B cell (primary cell): ENCODE measurements at regions not wholly inside any gene's neighbourhood (a gene's known extent, or its start where the extent isn't known, plus 50 kb on each side); places are given as distances from the start of the nearest gene placed in this dataset.

Experiments
- ATAC-seq: fragments of 200-7000 bp; cut with Tn5 transposase; one replicate; pipeline ENCODE4 v1.10.0; 2021; ENCODE audit warnings: low read depth, mild to moderate bottlenecking, moderate number of reproducible peaks, moderate library complexity
- CTCF ChIA-PET: fragments of 350-600 bp; sonication (Branson Sonifier 250); formaldehyde crosslinking; loops from one replicate; lab custom pipeline; 2021; ENCODE audit warnings: antibody characterized with exemption, inconsistent platforms; lab: Charles Lee
- POLR2A ChIA-PET: fragments of 350-600 bp; sonication (Branson Sonifier 250); formaldehyde crosslinking; loops from one replicate; lab custom pipeline; 2021; ENCODE audit warnings: antibody characterized with exemption; lab: Charles Lee
- DNase-seq: peaks from one replicate; pipeline ENCODE4 v3.0.0; 2013
- H2AFZ ChIP-seq: 2 replicates; pipeline ENCODE4 v1.6.1; 2012; ENCODE audit warnings: mild to moderate bottlenecking, low read depth, low read length; ENCODE audit not compliant: insufficient read depth, poor library complexity, severe bottlenecking
- H3K27ac ChIP-seq, 2 donors: 1 replicate in 1 of 2; 2 replicates in 1 of 2; pipeline ENCODE4 v1.5.1; 2012 to 2013; ENCODE audit warnings: low read length in 2 of 2, mild to moderate bottlenecking in 2 of 2, moderate library complexity in 1 of 2
- H3K27me3 ChIP-seq, 4 experiments: fragments of 200-600 bp in 1 of 4; sonication (generic) in 1 of 4; replicated peaks in 1 of 4; 1 replicate in 2 of 4; 2 replicates in 2 of 4; pipeline versions ENCODE4 v1.6.1 to v1.7.0; 2013 to 2016; ENCODE audit warnings: low read length in 3 of 4, mild to moderate bottlenecking in 2 of 4, mixed read lengths in 1 of 4, moderate library complexity in 1 of 4; ENCODE audit not compliant: insufficient read depth in 4 of 4, control insufficient read depth in 3 of 4; ENCODE audit errors: control extremely low read depth in 1 of 4
- H3K36me3 ChIP-seq, 2 experiments: replicated peaks in 1 of 2; 1 replicate in 1 of 2; 2 replicates in 1 of 2; pipeline versions ENCODE4 v1.6.1 to v1.7.1; 2013; ENCODE audit warnings: low read length in 1 of 2; ENCODE audit not compliant: insufficient read depth in 2 of 2, control insufficient read depth in 1 of 2; ENCODE audit errors: control extremely low read depth in 1 of 2, extremely low read depth in 1 of 2
- H3K4me1 ChIP-seq, 2 donors: fragments of 200-600 bp in 1 of 2; sonication (generic) in 1 of 2; 1 replicate in 1 of 2; 2 replicates in 1 of 2; pipeline versions ENCODE4 v1.5.1 to v1.6.1; 2013 to 2017; ENCODE audit warnings: low read length in 2 of 2; ENCODE audit not compliant: control insufficient read depth in 2 of 2, insufficient read depth in 2 of 2
- H3K4me2 ChIP-seq: replicated peaks from 2 replicates; pipeline ENCODE3; 2012; ENCODE audit warnings: mild to moderate bottlenecking, low read depth, low read length; ENCODE audit not compliant: poor library complexity, severe bottlenecking
- H3K4me3 ChIP-seq, 5 experiments: fragments of 200-600 bp in 1 of 5; sonication (generic) in 1 of 5; 1 replicate in 3 of 5; 2 replicates in 2 of 5; pipeline versions ENCODE4 v1.5.1 to v1.7.0; 2011 to 2016; ENCODE audit warnings: low read length in 4 of 5, mild to moderate bottlenecking in 4 of 5, low read depth in 2 of 5, control low read depth in 1 of 5, moderate library complexity in 1 of 5; ENCODE audit not compliant: insufficient read depth in 1 of 5; ENCODE audit errors: control extremely low read depth in 1 of 5, extremely low read depth in 1 of 5
- H3K79me2 ChIP-seq: fragments of 200-600 bp; sonication (generic); one replicate; pipeline ENCODE4 v1.6.0; 2016; ENCODE audit warnings: low read length; ENCODE audit not compliant: control insufficient read depth, insufficient read depth
- H3K9ac ChIP-seq: fragments of 200-600 bp; sonication (generic); 2 replicates; pipeline ENCODE4 v1.6.1; 2017; ENCODE audit warnings: mild to moderate bottlenecking, low read length, moderate library complexity
- H3K9me3 ChIP-seq, 3 donors: one replicate each; pipeline versions ENCODE4 v1.6.1 to v1.7.1; 2013; ENCODE audit warnings: low read length in 2 of 3; ENCODE audit not compliant: control insufficient read depth in 2 of 3, insufficient read depth in 1 of 3; ENCODE audit errors: control extremely low read depth in 1 of 3
- H4K20me1 ChIP-seq: 2 replicates; pipeline ENCODE4 v1.6.0; 2012; ENCODE audit warnings: mild to moderate bottlenecking, low read length; ENCODE audit not compliant: insufficient read depth, control insufficient read depth, poor library complexity, severe bottlenecking
- H3K27ac Mint-ChIP-seq: one replicate; pipeline ENCODE4 v1.8.0; 2021; ENCODE audit warnings: mixed read lengths
- H3K27me3 Mint-ChIP-seq: one replicate; pipeline ENCODE4 v1.8.0; 2021; ENCODE audit warnings: mixed read lengths
- H3K4me1 Mint-ChIP-seq: one replicate; pipeline ENCODE4 v1.8.0; 2021; ENCODE audit warnings: mixed read lengths
- H3K4me3 Mint-ChIP-seq: one replicate; pipeline ENCODE4 v1.8.0; 2021; ENCODE audit warnings: mixed read lengths
- H3K9me3 Mint-ChIP-seq: one replicate; pipeline ENCODE4 v1.8.0; 2022; ENCODE audit warnings: mixed read lengths; ENCODE audit not compliant: insufficient read depth
- EZH2 ChIP-seq: IDR thresholded peaks from 2 replicates; pipeline ENCODE4 v1.6.1; 2012; ENCODE audit warnings: borderline replicate concordance, low read depth, mild to moderate bottlenecking, moderate library complexity, low read length; ENCODE audit not compliant: insufficient read depth, poor library complexity, severe bottlenecking
- WGBS: methylation state at CpG from one replicate; pipeline ENCODE4 v1.1.5; 2013; ENCODE audit warnings: missing lambda C conversion rate; ENCODE audit not compliant: insufficient coverage; 5-methylcytosine and 5-hydroxymethylcytosine counted together
- intact Hi-C: fragments of 100-400 bp; cut with micrococcal nuclease; formaldehyde crosslinking; loops from one replicate; pipeline ENCODE4 v1.10.0; 2022
- TF ChIP-seq, protein P1 (sequence below): fragments of 200-600 bp; IDR thresholded peaks from one replicate; pipeline ENCODE4 v1.8.0; 2022; ENCODE audit warnings: antibody characterized with exemption, mild to moderate bottlenecking

DNA sequence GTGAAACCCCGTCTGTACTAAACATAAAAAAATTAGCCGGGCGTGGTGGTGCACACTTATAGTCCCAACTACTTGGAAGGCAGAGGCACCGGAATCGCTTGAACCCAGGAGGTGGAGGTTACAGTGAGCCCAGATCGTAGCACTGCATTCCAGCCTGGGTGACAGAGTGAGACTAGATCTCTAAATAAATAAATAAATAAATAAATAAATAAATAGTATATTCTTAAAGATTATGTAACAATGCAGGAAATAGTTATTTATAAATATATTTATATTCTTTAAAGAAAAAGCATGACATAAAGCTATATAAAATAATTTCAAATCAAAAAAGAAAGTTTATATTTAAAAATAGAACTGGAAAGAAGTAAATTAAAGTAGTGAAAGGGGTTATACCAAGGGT lies 76.4 kb downstream of the MBL2 start:
- H3K9ac ChIP-seq, result no peak overlapping the region
- Mint-ChIP-seq H3K27ac (no peak overlapping the region), H3K27me3 (no peaks in the 10 kb centered on the region), H3K4me1 (no peaks in the 10 kb centered on the region), H3K9me3 (peaks cover 4% of the 10 kb centered on the region), H3K4me3 (no peak overlapping the region)
- no peaks in the 10 kb centered on the region for H3K27me3 ChIP-seq
- POLR2A ChIA-PET, result no interaction called here
- H3K4me2 ChIP-seq, result no peak overlapping the region
- H2AFZ ChIP-seq, result no peak overlapping the region
- no peaks in the 10 kb centered on the region for H4K20me1 ChIP-seq
- H3K9me3 ChIP-seq, result no peaks in the 10 kb centered on the region
- H3K4me3 ChIP-seq, result no peak overlapping the region
- intact Hi-C loops, result no loop called here
- H3K27ac ChIP-seq, result no peak overlapping the region
- no peak for TF ChIP-seq EZH2
- TF ChIP-seq, protein P1, sequence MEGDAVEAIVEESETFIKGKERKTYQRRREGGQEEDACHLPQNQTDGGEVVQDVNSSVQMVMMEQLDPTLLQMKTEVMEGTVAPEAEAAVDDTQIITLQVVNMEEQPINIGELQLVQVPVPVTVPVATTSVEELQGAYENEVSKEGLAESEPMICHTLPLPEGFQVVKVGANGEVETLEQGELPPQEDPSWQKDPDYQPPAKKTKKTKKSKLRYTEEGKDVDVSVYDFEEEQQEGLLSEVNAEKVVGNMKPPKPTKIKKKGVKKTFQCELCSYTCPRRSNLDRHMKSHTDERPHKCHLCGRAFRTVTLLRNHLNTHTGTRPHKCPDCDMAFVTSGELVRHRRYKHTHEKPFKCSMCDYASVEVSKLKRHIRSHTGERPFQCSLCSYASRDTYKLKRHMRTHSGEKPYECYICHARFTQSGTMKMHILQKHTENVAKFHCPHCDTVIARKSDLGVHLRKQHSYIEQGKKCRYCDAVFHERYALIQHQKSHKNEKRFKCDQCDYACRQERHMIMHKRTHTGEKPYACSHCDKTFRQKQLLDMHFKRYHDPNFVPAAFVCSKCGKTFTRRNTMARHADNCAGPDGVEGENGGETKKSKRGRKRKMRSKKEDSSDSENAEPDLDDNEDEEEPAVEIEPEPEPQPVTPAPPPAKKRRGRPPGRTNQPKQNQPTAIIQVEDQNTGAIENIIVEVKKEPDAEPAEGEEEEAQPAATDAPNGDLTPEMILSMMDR, result no peak
- ATAC-seq (no peak), DNase-seq (no peak)
- CTCF ChIA-PET, result no interaction called here
- no peaks in the 10 kb centered on the region for H3K4me1 ChIP-seq
- 100% methylated on average over 3 of the region's 6 CpGs for WGBS
- H3K36me3 ChIP-seq, result no peaks in the 10 kb centered on the region
- H3K79me2 ChIP-seq, result no peaks in the 10 kb centered on the region

DNA sequence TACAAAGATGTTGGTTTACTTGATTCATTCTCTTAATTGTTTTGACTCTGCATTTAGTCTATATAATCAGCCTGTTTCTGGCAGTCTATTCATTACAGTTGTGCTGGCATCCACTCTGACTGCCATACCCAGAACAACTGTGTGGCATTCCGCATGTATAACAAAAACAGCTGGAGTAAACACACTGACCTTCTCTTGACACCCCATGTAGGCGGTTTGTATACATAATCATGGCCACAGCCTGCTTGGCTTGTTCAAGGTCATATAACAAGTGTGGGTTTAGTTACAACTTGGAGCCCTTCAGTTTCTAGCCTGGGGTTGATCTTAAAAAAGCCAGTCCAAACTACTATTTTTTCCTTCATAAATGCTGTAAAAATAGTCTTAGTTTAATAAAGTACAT lies 70.9 kb downstream of the MBL2 start:
- no peaks in the 10 kb centered on the region for H3K36me3 ChIP-seq
- CTCF ChIA-PET, result no interaction called here
- no peak overlapping the region for H3K4me3 ChIP-seq
- no peaks in the 10 kb centered on the region for H3K9me3 ChIP-seq
- POLR2A ChIA-PET, result no interaction called here
- DNase-seq (no peak), ATAC-seq (no peak)
- no peak overlapping the region for H3K9ac ChIP-seq
- H2AFZ ChIP-seq, result no peak overlapping the region
- intact Hi-C loops, result no loop called here
- no peaks in the 10 kb centered on the region for H3K4me1 ChIP-seq
- H3K27ac Mint-ChIP-seq, result no peak overlapping the region
- WGBS, result no CpG with 5 or more reads among the region's 2 CpGs
- no peak overlapping the region for H3K27ac ChIP-seq
- H3K79me2 ChIP-seq, result no peaks in the 10 kb centered on the region
- no peaks in the 10 kb centered on the region for H3K27me3 Mint-ChIP-seq
- TF ChIP-seq, protein P1, result no peak
- TF ChIP-seq EZH2, result no peak
- H3K4me2 ChIP-seq, result no peak overlapping the region
- no peak overlapping the region for H3K4me3 Mint-ChIP-seq
- no peaks in the 10 kb centered on the region for H3K9me3 Mint-ChIP-seq
- no peaks in the 10 kb centered on the region for H3K27me3 ChIP-seq
- H3K4me1 Mint-ChIP-seq, result no peaks in the 10 kb centered on the region
- no peaks in the 10 kb centered on the region for H4K20me1 ChIP-seq
